K562 (cell line): ENCODE measurements at regions not wholly inside any gene's neighbourhood (a gene's known extent, or its start where the extent isn't known, plus 50 kb on each side); places are given as distances from the start of the nearest gene placed in this dataset.

Experiments used
- ATAC-seq: fragments of 200-7000 bp; cut with Tn5 transposase; 3 replicates; pipeline ENCODE4 v1.9.1; 2020; ENCODE audit warnings: moderate library complexity
- BruUV-seq: library from RNA; stranded (reverse); fragments of 400-500 nt; replicated peaks from 2 replicates; lab custom pipeline; 2021; lab: Mats Ljungman, UMichigan
- CTCF ChIA-PET: fragments of 300-600 bp; formaldehyde crosslinking; extraction: SDS; loops from one replicate; lab custom pipeline; 2021; ENCODE audit warnings: low intra/inter-chr PET ratio; lab: Yijun Ruan, JAX
- POLR2A ChIA-PET: fragments of 300-600, 350-650 bp; sonication (Branson Sonifier 250); formaldehyde crosslinking; extraction: SDS; loops from one replicate; lab custom pipeline; 2021; ENCODE audit warnings: antibody characterized with exemption, inconsistent platforms; lab: Yijun Ruan, JAX
- DNase-seq, 4 experiments: peaks; one replicate each; pipeline versions ENCODE4 v3.0.0 to v3.0.0-alpha.2; 2011 to 2018; ENCODE audit warnings: low spot score in 3 of 4, mixed read lengths in 3 of 4; ENCODE audit errors: extremely low read depth in 1 of 4
- FAIRE-seq: peaks from 2 replicates; lab custom pipeline; 2011; peaks lifted over from hg19 to GRCh38; lab: Jason Lieb, UNC
- H2AFZ ChIP-seq: 2 replicates; pipeline ENCODE4 v1.6.0; 2011; ENCODE audit warnings: low read depth, low read length, control low read depth, inconsistent platforms
- H3K27ac ChIP-seq: fragments of 200-600 bp; 3 replicates; pipeline ENCODE4 v1.8.0; 2011; ENCODE audit warnings: low read depth, mild to moderate bottlenecking, control low read depth, inconsistent platforms, low read length, moderate library complexity, mixed read lengths; ENCODE audit errors: extremely low read depth
- H3K27me3 ChIP-seq, 2 experiments: fragments of 300-600 bp in 1 of 2; 2 replicates in 1 of 2; 3 replicates in 1 of 2; pipeline versions ENCODE4 v1.6.0 to v1.8.0; 2011; ENCODE audit warnings: inconsistent platforms in 2 of 2, low read length in 2 of 2, mild to moderate bottlenecking in 1 of 2, mixed read lengths in 1 of 2, moderate library complexity in 1 of 2; ENCODE audit not compliant: control insufficient read depth in 2 of 2, insufficient read depth in 2 of 2
- H3K36me3 ChIP-seq: fragments of 300-600 bp; 3 replicates; pipeline ENCODE4 v1.8.0; 2011; ENCODE audit warnings: mild to moderate bottlenecking, low read length, inconsistent platforms; ENCODE audit not compliant: control insufficient read depth, insufficient read depth
- H3K4me1 ChIP-seq, 2 experiments: fragments of 200-600 bp in 1 of 2; replicated peaks in 1 of 2; 2 replicates in 1 of 2; 3 replicates in 1 of 2; pipeline versions ENCODE4 v1.5.1 to v1.8.0; 2011; ENCODE audit warnings: inconsistent platforms in 2 of 2, low read length in 2 of 2, mild to moderate bottlenecking in 1 of 2, mixed read lengths in 1 of 2, moderate library complexity in 1 of 2; ENCODE audit not compliant: control insufficient read depth in 2 of 2, insufficient read depth in 2 of 2
- H3K4me2 ChIP-seq: 2 replicates; pipeline ENCODE4 v1.6.1; 2011; ENCODE audit warnings: low read length, control low read depth, inconsistent platforms, mixed read lengths; ENCODE audit not compliant: insufficient read depth
- H3K4me3 ChIP-seq: fragments of 200-600 bp; sonication (generic), shearing (Covaris generic); 2 replicates; pipeline ENCODE4 v1.5.1; 2016; ENCODE audit warnings: control low read depth, inconsistent platforms
- H3K79me2 ChIP-seq: fragments of 200-600 bp; 3 replicates; pipeline ENCODE4 v1.8.0; 2011; ENCODE audit warnings: low read length, inconsistent platforms; ENCODE audit not compliant: control insufficient read depth, insufficient read depth
- H3K9ac ChIP-seq, 2 experiments: 2 replicates each; pipeline versions ENCODE4 v1.6.0 to v1.6.1; 2011; ENCODE audit warnings: low read depth in 2 of 2, low read length in 2 of 2, control low read depth in 1 of 2, inconsistent platforms in 1 of 2, mild to moderate bottlenecking in 1 of 2, mixed read lengths in 1 of 2; ENCODE audit not compliant: insufficient read depth in 1 of 2
- H3K9me1 ChIP-seq: one replicate; pipeline ENCODE4 v1.6.0; 2011; ENCODE audit warnings: inconsistent platforms, mild to moderate bottlenecking, low read length, moderate library complexity; ENCODE audit not compliant: control insufficient read depth, insufficient read depth
- H3K9me3 ChIP-seq: replicated peaks from 2 replicates; pipeline ENCODE4 v1.5.1; 2011; ENCODE audit warnings: low read depth, low read length, inconsistent platforms; ENCODE audit not compliant: control insufficient read depth, insufficient read depth
- H4K20me1 ChIP-seq: replicated peaks from 2 replicates; pipeline ENCODE4 v1.6.1; 2011; ENCODE audit warnings: low read length, inconsistent platforms, mixed read lengths; ENCODE audit not compliant: control insufficient read depth, insufficient read depth
- EP400 ChIP-seq: fragments of 450-650 bp; IDR thresholded peaks from 2 replicates; pipeline ENCODE4 v1.6.1; 2017; ENCODE audit warnings: antibody characterized with exemption, mild to moderate bottlenecking, moderate library complexity
- FOXK1 ChIP-seq: sonication (generic); formaldehyde crosslinking; IDR thresholded peaks from 2 replicates; pipeline ENCODE4 v1.8.0; 2022; ENCODE audit warnings: missing genetic modification reagents, mild to moderate bottlenecking, borderline replicate concordance
- PPARD ChIP-seq: fragments of 250-450 bp; sonication (Bioruptor Pico); IDR thresholded peaks from 2 replicates; pipeline ENCODE4 v1.8.0; 2022; ENCODE audit warnings: inconsistent platforms, mild to moderate bottlenecking, moderate library complexity
- PTTG1 ChIP-seq: fragments of 450-650 bp; IDR thresholded peaks from 2 replicates; pipeline ENCODE4 v1.6.1; 2016; ENCODE audit warnings: low read depth, mild to moderate bottlenecking, missing genetic modification characterization, missing compliant biosample characterization
- ZNF699 ChIP-seq: fragments of 250-450 bp; sonication (Bioruptor Pico); IDR thresholded peaks from 2 replicates; pipeline ENCODE4 v1.8.0; 2021; ENCODE audit warnings: mild to moderate bottlenecking, moderate library complexity; ENCODE audit not compliant: insufficient replicate concordance
- ZZZ3 ChIP-seq: fragments of 450-650 bp; IDR thresholded peaks from 2 replicates; pipeline ENCODE4 v1.6.1; 2016; ENCODE audit warnings: antibody characterized with exemption, mild to moderate bottlenecking, moderate library complexity
- WGBS: fragments of 100-300 bp; shearing (Covaris generic); methylation state at CpG from one replicate; pipeline ENCODE4 v1.1.6; 2016; ENCODE audit warnings: low coverage, mixed read lengths; ENCODE audit not compliant: insufficient coverage; ENCODE audit errors: missing lambda C conversion rate; 5-methylcytosine and 5-hydroxymethylcytosine counted together
- in situ Hi-C: fragments of 300-500 bp; cut with MboI; formaldehyde crosslinking; loops from 4 replicates; pipeline ENCODE4 v1.15.0; 2018; ENCODE audit warnings: inconsistent platforms, mixed read lengths
- intact Hi-C: fragments of 100-400 bp; cut with micrococcal nuclease; formaldehyde crosslinking; loops from 2 replicates; pipeline ENCODE4 v1.14.2; 2022
- TF ChIP-seq, protein P1 (sequence below), 3 experiments: IDR thresholded peaks in 2 of 3; conservative IDR thresholded peaks in 1 of 3; 2 replicates each; pipeline ENCODE4 v1.5.1; 2011 to 2012; ENCODE audit warnings: low read length in 3 of 3, mild to moderate bottlenecking in 3 of 3, control low read depth in 2 of 3, improper control_type of control experiment in 1 of 3, inconsistent platforms in 1 of 3, low read depth in 1 of 3, mixed read lengths in 1 of 3, moderate library complexity in 1 of 3; ENCODE audit not compliant: insufficient read depth in 2 of 3
- TF ChIP-seq, protein P2 (sequence below), 2 experiments: fragments of 200-800 bp in 1 of 2; sonication (Bioruptor generic) in 1 of 2; sonication (generic) in 1 of 2; formaldehyde crosslinking in 1 of 2; IDR thresholded peaks in 1 of 2; conservative IDR thresholded peaks in 1 of 2; 2 replicates each; pipeline versions ENCODE4 v1.5.0 to v1.6.1; 2016 to 2020; ENCODE audit warnings: missing compliant biosample characterization in 1 of 2, missing genetic modification characterization in 1 of 2, missing genetic modification reagents in 1 of 2
- TF ChIP-seq, protein P3 (sequence below): fragments of 450-650 bp; IDR thresholded peaks from 2 replicates; pipeline ENCODE4 v1.7.1; 2018; ENCODE audit warnings: mild to moderate bottlenecking, low read depth; ENCODE audit not compliant: partially characterized antibody

DNA sequence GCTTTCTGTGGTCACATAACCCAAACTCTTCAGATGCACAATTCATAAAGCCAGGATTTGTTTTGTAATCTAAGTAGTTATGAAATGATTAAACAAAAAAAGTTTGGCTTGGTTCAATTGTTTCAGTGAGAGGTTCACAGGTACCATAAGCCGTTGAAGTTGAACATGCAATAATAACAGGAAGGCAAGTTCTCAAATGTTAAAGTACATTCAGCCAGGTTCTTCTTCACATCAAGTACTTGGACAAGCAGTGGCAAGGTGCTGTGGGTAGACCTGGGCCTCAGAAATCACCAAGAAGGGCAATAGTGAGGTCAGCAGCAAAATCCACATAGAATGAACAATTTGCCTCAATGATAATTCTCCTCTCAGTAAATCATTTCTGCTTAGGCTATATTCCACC, 175.5 kb downstream of the EPM2A start (continued):
- TF ChIP-seq, protein P1, sequence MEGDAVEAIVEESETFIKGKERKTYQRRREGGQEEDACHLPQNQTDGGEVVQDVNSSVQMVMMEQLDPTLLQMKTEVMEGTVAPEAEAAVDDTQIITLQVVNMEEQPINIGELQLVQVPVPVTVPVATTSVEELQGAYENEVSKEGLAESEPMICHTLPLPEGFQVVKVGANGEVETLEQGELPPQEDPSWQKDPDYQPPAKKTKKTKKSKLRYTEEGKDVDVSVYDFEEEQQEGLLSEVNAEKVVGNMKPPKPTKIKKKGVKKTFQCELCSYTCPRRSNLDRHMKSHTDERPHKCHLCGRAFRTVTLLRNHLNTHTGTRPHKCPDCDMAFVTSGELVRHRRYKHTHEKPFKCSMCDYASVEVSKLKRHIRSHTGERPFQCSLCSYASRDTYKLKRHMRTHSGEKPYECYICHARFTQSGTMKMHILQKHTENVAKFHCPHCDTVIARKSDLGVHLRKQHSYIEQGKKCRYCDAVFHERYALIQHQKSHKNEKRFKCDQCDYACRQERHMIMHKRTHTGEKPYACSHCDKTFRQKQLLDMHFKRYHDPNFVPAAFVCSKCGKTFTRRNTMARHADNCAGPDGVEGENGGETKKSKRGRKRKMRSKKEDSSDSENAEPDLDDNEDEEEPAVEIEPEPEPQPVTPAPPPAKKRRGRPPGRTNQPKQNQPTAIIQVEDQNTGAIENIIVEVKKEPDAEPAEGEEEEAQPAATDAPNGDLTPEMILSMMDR (IDR thresholded peaks at IDR 0.05 in 2 of 3, conservative IDR thresholded peaks at IDR 0.05 in 1 of 3; ENCODE audit: insufficient read depth in 2 of 3, low read depth in 1 of 3, low read length in 3 of 3): no peak

DNA sequence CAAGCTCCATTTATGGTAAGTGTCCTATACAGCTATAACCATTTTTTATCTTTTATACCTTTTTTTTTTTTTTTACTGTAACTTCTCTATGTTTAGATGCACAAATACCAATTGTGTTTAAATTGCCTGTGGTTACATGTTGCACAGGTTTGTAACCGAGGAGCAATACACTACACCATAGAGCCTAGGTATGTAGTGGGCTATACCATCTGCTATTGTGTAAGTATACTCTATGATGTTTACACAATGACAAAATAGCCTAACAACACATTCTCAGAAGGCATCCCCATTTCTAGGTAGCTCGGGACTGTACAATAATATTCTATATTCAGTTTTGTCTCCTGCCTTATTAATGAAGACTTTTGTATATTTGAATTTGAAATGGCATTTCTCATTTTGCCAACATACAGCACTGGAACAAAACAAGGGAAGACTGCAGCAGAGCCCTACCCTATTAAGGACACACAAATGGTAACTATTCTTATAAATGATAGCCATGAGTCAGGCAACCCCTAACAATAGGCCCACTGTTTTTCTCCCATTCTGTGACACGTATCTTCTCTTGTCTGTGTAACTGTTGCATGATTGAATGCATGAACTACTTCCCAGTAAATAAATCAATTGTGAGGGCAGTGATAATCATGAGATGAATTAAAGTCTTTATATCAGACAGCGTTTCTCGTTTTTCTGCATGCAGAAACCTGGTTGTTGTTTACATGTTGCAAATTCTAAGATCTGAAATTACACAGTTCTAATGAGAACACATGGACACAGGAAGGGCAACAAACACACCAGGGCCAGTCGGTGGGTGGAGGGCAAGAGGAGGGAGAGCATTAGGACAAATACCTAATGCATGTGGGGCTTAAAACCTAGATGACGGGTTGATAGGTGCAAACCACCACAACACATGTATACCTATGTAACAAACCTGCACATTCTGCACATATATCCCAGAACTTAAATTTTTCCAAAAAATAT, 173.9 kb downstream of the EPM2A start:
- Histone ChIP-seq H3K36me3 (no peaks in the 10 kb centered on the region), H3K27ac (no peak overlapping the region), H2AFZ (no peak overlapping the region), H4K20me1 (no peaks in the 10 kb centered on the region), H3K9me1 (no peaks in the 10 kb centered on the region), H3K4me3 (no peak overlapping the region), H3K9me3 (no peaks in the 10 kb centered on the region; the same call in 1 of the 2 replicates), H3K4me2 (no peak overlapping the region), H3K4me1 (no peaks in the 10 kb centered on the region), H3K79me2 (no peaks in the 10 kb centered on the region), H3K9ac (no peak overlapping the region), H3K27me3 (no peaks in the 10 kb centered on the region)
- CTCF ChIA-PET: no interaction called here
- in situ Hi-C loops (no loop called here), intact Hi-C loops (no loop called here)
- under 1% methylated on average over 7 of the region's 7 CpGs for WGBS
- DNase-seq: no peak
- no peak for ATAC-seq
- BruUV-seq: no TSS peak
- POLR2A ChIA-PET: no interaction called here
- FAIRE-seq: no peak
- TF ChIP-seq FOXK1 (no peak), ZZZ3 (no peak), PTTG1 (tag) (no peak), PPARD (CRISPR knock-in tag) (no peak), ZNF699 (CRISPR knock-in tag) (no peak), EP400 (no peak)
- TF ChIP-seq, protein P2, sequence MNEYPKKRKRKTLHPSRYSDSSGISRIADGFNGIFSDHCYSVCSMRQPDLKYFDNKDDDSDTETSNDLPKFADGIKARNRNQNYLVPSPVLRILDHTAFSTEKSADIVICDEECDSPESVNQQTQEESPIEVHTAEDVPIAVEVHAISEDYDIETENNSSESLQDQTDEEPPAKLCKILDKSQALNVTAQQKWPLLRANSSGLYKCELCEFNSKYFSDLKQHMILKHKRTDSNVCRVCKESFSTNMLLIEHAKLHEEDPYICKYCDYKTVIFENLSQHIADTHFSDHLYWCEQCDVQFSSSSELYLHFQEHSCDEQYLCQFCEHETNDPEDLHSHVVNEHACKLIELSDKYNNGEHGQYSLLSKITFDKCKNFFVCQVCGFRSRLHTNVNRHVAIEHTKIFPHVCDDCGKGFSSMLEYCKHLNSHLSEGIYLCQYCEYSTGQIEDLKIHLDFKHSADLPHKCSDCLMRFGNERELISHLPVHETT (CRISPR knock-in tag; conservative IDR thresholded peaks at IDR 0.05 in 1 of 2, IDR thresholded peaks at IDR 0.05 in 1 of 2): no peak
- TF ChIP-seq, protein P3, sequence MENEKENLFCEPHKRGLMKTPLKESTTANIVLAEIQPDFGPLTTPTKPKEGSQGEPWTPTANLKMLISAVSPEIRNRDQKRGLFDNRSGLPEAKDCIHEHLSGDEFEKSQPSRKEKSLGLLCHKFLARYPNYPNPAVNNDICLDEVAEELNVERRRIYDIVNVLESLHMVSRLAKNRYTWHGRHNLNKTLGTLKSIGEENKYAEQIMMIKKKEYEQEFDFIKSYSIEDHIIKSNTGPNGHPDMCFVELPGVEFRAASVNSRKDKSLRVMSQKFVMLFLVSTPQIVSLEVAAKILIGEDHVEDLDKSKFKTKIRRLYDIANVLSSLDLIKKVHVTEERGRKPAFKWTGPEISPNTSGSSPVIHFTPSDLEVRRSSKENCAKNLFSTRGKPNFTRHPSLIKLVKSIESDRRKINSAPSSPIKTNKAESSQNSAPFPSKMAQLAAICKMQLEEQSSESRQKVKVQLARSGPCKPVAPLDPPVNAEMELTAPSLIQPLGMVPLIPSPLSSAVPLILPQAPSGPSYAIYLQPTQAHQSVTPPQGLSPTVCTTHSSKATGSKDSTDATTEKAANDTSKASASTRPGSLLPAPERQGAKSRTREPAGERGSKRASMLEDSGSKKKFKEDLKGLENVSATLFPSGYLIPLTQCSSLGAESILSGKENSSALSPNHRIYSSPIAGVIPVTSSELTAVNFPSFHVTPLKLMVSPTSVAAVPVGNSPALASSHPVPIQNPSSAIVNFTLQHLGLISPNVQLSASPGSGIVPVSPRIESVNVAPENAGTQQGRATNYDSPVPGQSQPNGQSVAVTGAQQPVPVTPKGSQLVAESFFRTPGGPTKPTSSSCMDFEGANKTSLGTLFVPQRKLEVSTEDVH: no peak
